Sigmoid colon (tissue), 6 donors: ENCODE measurements at regions not wholly inside any gene's neighbourhood (a gene's known extent, or its start where the extent isn't known, plus 50 kb on each side); places are given as distances from the start of the nearest gene placed in this dataset.
"Not testable (repeated sequence)": the region's sequence is repeated elsewhere in the genome, so short reads cannot be mapped to it uniquely, and the experiment has no call there.

Experiments used
- DNase-seq: peaks from one replicate; pipeline ENCODE4 v3.0.0-alpha.2; 2019
- H3K27ac ChIP-seq, 4 donors: fragments of 200-600 bp; sonication (generic); one replicate each; pipeline ENCODE4 v1.5.1; 2016 to 2019; ENCODE audit warnings: mild to moderate bottlenecking in 1 of 4
- H3K27me3 ChIP-seq, 3 donors: fragments of 200-600 bp; sonication (generic); one replicate each; pipeline ENCODE4 v1.5.1; 2019; ENCODE audit warnings: mild to moderate bottlenecking in 1 of 3
- H3K36me3 ChIP-seq, 4 donors: fragments of 200-600 bp; sonication (generic); one replicate each; pipeline ENCODE4 v1.5.1; 2016 to 2019
- H3K4me1 ChIP-seq, 4 donors: fragments of 200-600 bp; sonication (generic); one replicate each; pipeline ENCODE4 v1.5.1; 2017 to 2019
- H3K4me3 ChIP-seq, 4 donors: fragments of 200-600 bp; sonication (generic); one replicate each; pipeline ENCODE4 v1.5.1; 2017 to 2019; ENCODE audit warnings: mild to moderate bottlenecking in 2 of 4, moderate library complexity in 1 of 4
- H3K9me3 ChIP-seq, 4 donors: fragments of 200-600 bp in 3 of 4; sonication (generic) in 3 of 4; one replicate each; pipeline versions ENCODE4 v1.5.1 to v1.6.1; 2013 to 2019
- CTCF ChIP-seq, 4 experiments: fragments of 450-650 bp in 3 of 4; fragments of 200-600 bp in 1 of 4; IDR thresholded peaks; one replicate each; pipeline ENCODE4 v1.5.1; 2016 to 2019; ENCODE audit warnings: antibody characterized with exemption in 4 of 4, mild to moderate bottlenecking in 3 of 4, moderate library complexity in 2 of 4
- EP300 ChIP-seq, 4 donors: sonication (generic); formaldehyde crosslinking; IDR thresholded peaks; one replicate each; pipeline ENCODE4 v1.6.1; 2017; ENCODE audit warnings: antibody characterized with exemption in 4 of 4
- POLR2A ChIP-seq, 2 donors: fragments of 450-650 bp; IDR thresholded peaks; one replicate each; pipeline ENCODE4 v1.6.1; 2016; ENCODE audit warnings: antibody characterized with exemption in 2 of 2, mild to moderate bottlenecking in 2 of 2, moderate library complexity in 2 of 2
- POLR2AphosphoS5 ChIP-seq, 4 donors: sonication (generic); formaldehyde crosslinking; IDR thresholded peaks; one replicate each; pipeline ENCODE4 v1.6.1; 2017; ENCODE audit warnings: antibody characterized with exemption in 4 of 4
- WGBS, 2 donors: extraction: QIAGEN DNeasy Blood & Tissue Kit; methylation state at CpG; one replicate each; pipeline ENCODE4 v1.1.7; 2013; 5-methylcytosine and 5-hydroxymethylcytosine counted together
- intact Hi-C: fragments of 100-400 bp; cut with DNase I; formaldehyde crosslinking; loops from one replicate; pipeline ENCODE4 v1.15.1; 2023
- donor health status: healthy with polysubstance abuse.
- donor health status: healthy.

DNA sequence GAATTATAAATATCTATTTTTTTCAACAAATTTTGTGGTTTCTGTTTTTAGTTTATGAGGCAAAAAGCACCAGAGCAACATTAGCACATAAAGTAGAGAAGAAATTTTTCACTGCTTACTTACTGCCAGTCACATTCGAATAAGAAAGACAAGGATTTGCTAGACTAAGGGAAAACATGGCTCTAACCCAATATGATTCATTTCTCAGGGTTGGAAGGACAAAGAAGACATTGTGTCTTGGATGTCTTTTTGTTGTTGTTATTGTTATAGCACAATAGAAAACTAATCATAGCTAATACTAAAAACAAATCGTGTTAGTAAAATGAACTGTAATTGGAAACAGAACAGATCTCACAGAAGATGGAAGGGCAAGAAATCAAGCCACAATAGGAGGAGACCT lies 90.9 kb upstream of the SLCO6A1 start:
- TF ChIP-seq EP300 (IDR thresholded peaks at IDR 0.05) (no peak), POLR2AphosphoS5 (IDR thresholded peaks at IDR 0.05) (no peak), CTCF (IDR thresholded peaks at IDR 0.05) (no peak), POLR2A (IDR thresholded peaks at IDR 0.05) (no peak)
- no peaks in the 10 kb centered on the region for H3K4me1 ChIP-seq
- no peak for DNase-seq
- no peaks in the 10 kb centered on the region for H3K27me3 ChIP-seq
- WGBS, 2 donors: 79 to 81% methylated on average over 2 of the region's 2 CpGs
- intact Hi-C loops: loop anchor here (10.0 kb wide), 1 partner anchor 165 kb away; the partner anchor contains the start of gene PAM
- no peaks in the 10 kb centered on the region for H3K9me3 ChIP-seq
- H3K27ac ChIP-seq: no peak overlapping the region
- no peak overlapping the region for H3K4me3 ChIP-seq
- no peaks in the 10 kb centered on the region for H3K36me3 ChIP-seq

GRCh38 chr5:102590467-102590866 lies 91.7 kb upstream of the SLCO6A1 start:
- Histone ChIP-seq H3K4me3 (no peak overlapping the region), H3K27ac (no peak overlapping the region), H3K36me3 (no peaks in the 10 kb centered on the region), H3K27me3 (no peaks in the 10 kb centered on the region), H3K9me3 (no peaks in the 10 kb centered on the region), H3K4me1 (no peaks in the 10 kb centered on the region)
- intact Hi-C loops: no loop called here
- no peak for DNase-seq
- TF ChIP-seq CTCF (IDR thresholded peaks at IDR 0.05) (no peak), EP300 (IDR thresholded peaks at IDR 0.05) (no peak), POLR2A (IDR thresholded peaks at IDR 0.05) (no peak), POLR2AphosphoS5 (IDR thresholded peaks at IDR 0.05) (no peak)
- 94 to 96% methylated on average over 3 of the region's 3 CpGs for WGBS, 2 donors

- no peaks in the 10 kb centered on the region for H3K9me3 ChIP-seq
- intact Hi-C loops: no loop called here
- H3K27me3 ChIP-seq: no peaks in the 10 kb centered on the region
- WGBS, 2 donors: 58 to 79% methylated on average over 5 of the region's 5 CpGs
- no peak for TF ChIP-seq CTCF (IDR thresholded peaks at IDR 0.05)
- TF ChIP-seq POLR2A (IDR thresholded peaks at IDR 0.05): no peak
- no peak for TF ChIP-seq POLR2AphosphoS5 (IDR thresholded peaks at IDR 0.05)
- no peak for TF ChIP-seq EP300 (IDR thresholded peaks at IDR 0.05)
- no peak overlapping the region for H3K27ac ChIP-seq
- H3K4me3 ChIP-seq: no peak overlapping the region
- no peak for DNase-seq
- H3K36me3 ChIP-seq: no peaks in the 10 kb centered on the region
- H3K4me1 ChIP-seq: no peaks in the 10 kb centered on the region
Observed at GRCh38 chr5:102591650-102592049, 92.8 kb upstream of the SLCO6A1 start.

GRCh38 chr5:102592586-102592985 lies 93.8 kb upstream of the SLCO6A1 start:
- DNase-seq, H3K27me3 ChIP-seq, H3K4me1 ChIP-seq, H3K4me3 ChIP-seq, intact Hi-C loops, H3K9me3 ChIP-seq, H3K27ac ChIP-seq, H3K36me3 ChIP-seq: not testable (repeated sequence)
- 20 to 66% methylated on average over 3 of the region's 3 CpGs for WGBS, 2 donors

- Histone ChIP-seq H3K4me1 (no peaks in the 10 kb centered on the region), H3K27ac (no peak overlapping the region), H3K27me3 (no peaks in the 10 kb centered on the region), H3K36me3 (no peaks in the 10 kb centered on the region), H3K4me3 (no peak overlapping the region), H3K9me3 (no peaks in the 10 kb centered on the region)
- no peak for TF ChIP-seq POLR2A (IDR thresholded peaks at IDR 0.05)
- DNase-seq: no peak
- intact Hi-C loops: no loop called here
- WGBS, 2 donors: 77 to 91% methylated on average over 1 of the region's 1 CpG
Observed at GRCh38 chr5:102594192-102594591, 95.4 kb upstream of the SLCO6A1 start.

DNA sequence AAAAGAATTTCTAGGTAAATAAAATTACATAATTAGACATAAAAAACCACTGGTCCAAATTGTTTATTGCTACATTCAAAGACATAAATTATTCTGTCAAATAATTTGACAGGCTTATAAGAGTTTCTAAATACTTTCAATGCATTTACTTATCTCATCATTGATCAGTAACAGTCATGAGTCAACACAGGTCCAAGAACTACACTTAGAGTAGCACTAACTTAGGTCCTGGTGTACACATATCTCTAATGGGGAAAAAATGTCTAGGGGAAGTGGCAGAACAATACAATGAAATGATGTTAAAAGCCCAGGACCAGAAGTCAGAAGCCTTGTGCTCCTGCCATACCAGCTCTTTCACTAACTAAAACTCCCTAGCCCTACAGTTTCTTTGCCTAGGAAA lies 96.5 kb upstream of the SLCO6A1 start:
- H3K4me1 ChIP-seq: peaks cover 0 to under 1% (median 0%) of the 10 kb centered on the region in 4 donors
- no peak overlapping the region for H3K27ac ChIP-seq
- H3K9me3 ChIP-seq: no peaks in the 10 kb centered on the region
- no peaks in the 10 kb centered on the region for H3K27me3 ChIP-seq
- no peak for DNase-seq
- TF ChIP-seq CTCF (IDR thresholded peaks at IDR 0.05): no peak
- TF ChIP-seq POLR2AphosphoS5 (IDR thresholded peaks at IDR 0.05): no peak
- TF ChIP-seq EP300 (IDR thresholded peaks at IDR 0.05): no peak
- TF ChIP-seq POLR2A (IDR thresholded peaks at IDR 0.05): no peak
- intact Hi-C loops: no loop called here
- no peak overlapping the region for H3K4me3 ChIP-seq
- no peaks in the 10 kb centered on the region for H3K36me3 ChIP-seq
